IPS-15b (cell line): ENCODE measurements at regions not wholly inside any gene's neighbourhood (a gene's known extent, or its start where the extent isn't known, plus 50 kb on each side); places are given as distances from the start of the nearest gene placed in this dataset.

Experiments
- H3K27me3 ChIP-seq: one replicate; pipeline ENCODE4 v1.6.1; 2013; ENCODE audit warnings: low read length; ENCODE audit not compliant: control insufficient read depth, insufficient read depth
- H3K36me3 ChIP-seq: one replicate; pipeline ENCODE4 v1.6.1; 2013; ENCODE audit warnings: low read length; ENCODE audit not compliant: control insufficient read depth, insufficient read depth
- H3K4me1 ChIP-seq: one replicate; pipeline ENCODE4 v1.6.1; 2013; ENCODE audit warnings: mild to moderate bottlenecking, low read length; ENCODE audit not compliant: control insufficient read depth, insufficient read depth
- H3K4me3 ChIP-seq: one replicate; pipeline ENCODE4 v1.5.1; 2013; ENCODE audit warnings: low read depth, low read length
- H3K9ac ChIP-seq: one replicate; pipeline ENCODE4 v1.6.1; 2013; ENCODE audit warnings: low read depth, mild to moderate bottlenecking, low read length
- H3K9me3 ChIP-seq: one replicate; pipeline ENCODE4 v1.6.1; 2013; ENCODE audit warnings: mild to moderate bottlenecking, low read length; ENCODE audit not compliant: control insufficient read depth, insufficient read depth

GRCh38 chr5:93151121-93151520, 429.9 kb downstream of the NR2F1-AS1 start:
- no peaks in the 10 kb centered on the region for H3K4me1 ChIP-seq
- H3K9me3 ChIP-seq, result no peaks in the 10 kb centered on the region
- H3K36me3 ChIP-seq, result no peaks in the 10 kb centered on the region
- no peaks in the 10 kb centered on the region for H3K27me3 ChIP-seq
- no peak overlapping the region for H3K4me3 ChIP-seq
- no peak overlapping the region for H3K9ac ChIP-seq

GRCh38 chr5:93150311-93151012, 430.6 kb downstream of the NR2F1-AS1 start:
- H3K27me3 ChIP-seq, result no peaks in the 10 kb centered on the region
- no peaks in the 10 kb centered on the region for H3K9me3 ChIP-seq
- H3K4me3 ChIP-seq, result no peak overlapping the region
- no peaks in the 10 kb centered on the region for H3K36me3 ChIP-seq
- H3K4me1 ChIP-seq, result no peaks in the 10 kb centered on the region
- H3K9ac ChIP-seq, result no peak overlapping the region

- no peak overlapping the region for H3K9ac ChIP-seq
- no peak overlapping the region for H3K4me3 ChIP-seq
- no peaks in the 10 kb centered on the region for H3K27me3 ChIP-seq
- no peaks in the 10 kb centered on the region for H3K4me1 ChIP-seq
- H3K36me3 ChIP-seq, result no peaks in the 10 kb centered on the region
- H3K9me3 ChIP-seq, result no peaks in the 10 kb centered on the region
Measured at GRCh38 chr5:93145767-93146166, 435.3 kb downstream of the NR2F1-AS1 start.

GRCh38 chr5:93145019-93145418, 436.0 kb downstream of the NR2F1-AS1 start:
- Histone ChIP-seq H3K9ac (no peak overlapping the region), H3K27me3 (no peaks in the 10 kb centered on the region), H3K4me3 (no peak overlapping the region), H3K9me3 (no peaks in the 10 kb centered on the region), H3K36me3 (no peaks in the 10 kb centered on the region), H3K4me1 (no peaks in the 10 kb centered on the region)

- H3K4me1 ChIP-seq, result no peaks in the 10 kb centered on the region
- H3K4me3 ChIP-seq, result no peak overlapping the region
- no peak overlapping the region for H3K9ac ChIP-seq
- H3K27me3 ChIP-seq, result no peaks in the 10 kb centered on the region
- no peaks in the 10 kb centered on the region for H3K36me3 ChIP-seq
- no peaks in the 10 kb centered on the region for H3K9me3 ChIP-seq
Measured at GRCh38 chr5:93141969-93142368, 439.1 kb downstream of the NR2F1-AS1 start.

GRCh38 chr5:93130624-93131490, 450.2 kb downstream of the NR2F1-AS1 start:
- H3K36me3 ChIP-seq, result no peaks in the 10 kb centered on the region
- no peak overlapping the region for H3K9ac ChIP-seq
- no peaks in the 10 kb centered on the region for H3K27me3 ChIP-seq
- no peaks in the 10 kb centered on the region for H3K9me3 ChIP-seq
- no peak overlapping the region for H3K4me3 ChIP-seq
- no peaks in the 10 kb centered on the region for H3K4me1 ChIP-seq

- H3K9me3 ChIP-seq, result no peaks in the 10 kb centered on the region
- H3K9ac ChIP-seq, result no peak overlapping the region
- H3K4me1 ChIP-seq, result no peaks in the 10 kb centered on the region
- H3K4me3 ChIP-seq, result no peak overlapping the region
- H3K27me3 ChIP-seq, result no peaks in the 10 kb centered on the region
- H3K36me3 ChIP-seq, result no peaks in the 10 kb centered on the region
Measured at GRCh38 chr5:93126634-93127033, 454.4 kb downstream of the NR2F1-AS1 start.

GRCh38 chr5:93123127-93123526, 457.9 kb downstream of the NR2F1-AS1 start:
- H3K9me3 ChIP-seq, result no peaks in the 10 kb centered on the region
- no peaks in the 10 kb centered on the region for H3K36me3 ChIP-seq
- peaks cover 12% of the 10 kb centered on the region for H3K4me1 ChIP-seq
- H3K27me3 ChIP-seq, result no peaks in the 10 kb centered on the region
- no peak overlapping the region for H3K4me3 ChIP-seq
- no peak overlapping the region for H3K9ac ChIP-seq

GRCh38 chr5:93122446-93122845, 458.6 kb downstream of the NR2F1-AS1 start:
- peaks cover 12% of the 10 kb centered on the region for H3K4me1 ChIP-seq
- no peaks in the 10 kb centered on the region for H3K9me3 ChIP-seq
- H3K27me3 ChIP-seq, result no peaks in the 10 kb centered on the region
- no peak overlapping the region for H3K9ac ChIP-seq
- H3K36me3 ChIP-seq, result no peaks in the 10 kb centered on the region
- no peak overlapping the region for H3K4me3 ChIP-seq

GRCh38 chr5:93120771-93121170, 460.2 kb downstream of the NR2F1-AS1 start:
- H3K9me3 ChIP-seq, result no peaks in the 10 kb centered on the region
- no peak overlapping the region for H3K4me3 ChIP-seq
- H3K9ac ChIP-seq, result no peak overlapping the region
- H3K4me1 ChIP-seq, result peaks cover 12% of the 10 kb centered on the region
- H3K27me3 ChIP-seq, result no peaks in the 10 kb centered on the region
- H3K36me3 ChIP-seq, result no peaks in the 10 kb centered on the region

GRCh38 chr5:93120051-93120450, 461.0 kb downstream of the NR2F1-AS1 start:
- H3K36me3 ChIP-seq, result no peaks in the 10 kb centered on the region

More at GRCh38 chr5:93120051-93120450, 461.0 kb downstream of the NR2F1-AS1 start:
- Histone ChIP-seq H3K27me3 (no peaks in the 10 kb centered on the region), H3K9ac (no peak overlapping the region), H3K4me3 (no peak overlapping the region), H3K4me1 (peaks cover 12% of the 10 kb centered on the region), H3K9me3 (no peaks in the 10 kb centered on the region)
